Stimulated activated CD4-positive, alpha-beta T cell treated with anti-CD3 and anti-CD28 coated beads, Interleukin-1b, Interleukin-23, amount 100 ng/mL, for 1 hour (primary cell): ENCODE measurements at regions not wholly inside any gene's neighbourhood (a gene's known extent, or its start where the extent isn't known, plus 50 kb on each side); places are given as distances from the start of the nearest gene placed in this dataset.
"Not testable (repeated sequence)": the region's sequence is repeated elsewhere in the genome, so short reads cannot be mapped to it uniquely, and the experiment has no call there.

Source experiments
- DNase-seq, 2 donors: peaks; one replicate each; pipeline ENCODE4 v3.0.0-alpha.2; 2020; ENCODE audit warnings: low read depth in 2 of 2

DNA sequence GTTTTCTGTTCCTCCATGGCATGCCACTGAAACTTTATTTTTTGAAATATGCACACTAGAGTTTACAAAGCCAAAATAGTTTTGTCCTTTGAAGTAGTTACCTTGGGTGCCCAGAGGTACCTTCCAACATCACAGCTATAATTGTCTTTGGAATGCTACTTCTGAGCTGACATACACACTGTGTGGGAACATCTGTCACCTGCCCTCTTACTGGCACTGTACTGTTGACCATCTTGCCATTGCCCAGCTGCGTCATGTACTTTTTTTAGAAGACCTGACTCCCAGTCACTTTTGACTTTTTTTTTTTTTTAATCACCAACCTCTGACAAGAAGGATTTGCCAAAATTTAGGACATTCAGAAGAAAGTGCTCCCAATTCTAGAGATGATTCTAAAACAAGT is 200.5 kb upstream of the CXorf66 start:
- no peak for DNase-seq

GRCh38 chrX:140164391-140164790 is 199.1 kb upstream of the CXorf66 start:
- DNase-seq = no peak

DNA sequence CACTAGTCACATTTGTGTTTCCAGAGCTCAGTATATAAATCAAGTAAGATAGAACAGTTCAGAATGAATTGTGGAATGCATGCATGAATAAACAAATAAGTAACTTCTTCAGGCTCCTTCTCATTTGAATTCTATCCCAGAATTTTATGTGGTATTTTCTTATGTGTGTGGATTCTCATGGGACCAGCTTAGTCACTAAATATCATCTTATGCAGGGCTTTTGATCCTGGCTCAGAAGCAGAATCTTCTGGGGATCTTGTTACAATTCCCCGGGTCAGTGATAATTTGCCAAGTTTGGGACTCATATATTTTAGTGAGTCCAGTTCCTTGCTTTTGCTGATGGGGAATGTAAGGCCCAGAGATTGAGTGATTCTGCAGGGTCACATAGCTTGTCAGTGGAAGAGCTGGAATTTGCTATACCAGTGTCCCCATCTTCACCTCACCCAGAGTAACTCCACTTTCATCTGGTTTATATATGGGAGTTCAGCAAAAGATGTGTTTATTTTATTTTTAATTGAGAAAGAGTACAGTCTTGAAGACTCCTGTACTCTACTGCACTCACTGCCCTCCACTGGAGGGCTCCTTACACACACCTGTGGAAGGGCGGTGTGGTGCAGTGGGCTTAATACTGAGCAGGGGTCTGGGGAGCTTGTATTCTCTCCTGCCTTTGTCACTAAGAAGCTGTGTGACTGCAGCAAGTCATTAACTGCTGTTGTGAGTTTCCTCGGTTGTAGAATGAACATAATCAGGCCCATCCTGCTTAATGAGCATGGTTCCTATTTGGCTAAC is 198.2 kb upstream of the CXorf66 start:
- no peak for DNase-seq

DNA sequence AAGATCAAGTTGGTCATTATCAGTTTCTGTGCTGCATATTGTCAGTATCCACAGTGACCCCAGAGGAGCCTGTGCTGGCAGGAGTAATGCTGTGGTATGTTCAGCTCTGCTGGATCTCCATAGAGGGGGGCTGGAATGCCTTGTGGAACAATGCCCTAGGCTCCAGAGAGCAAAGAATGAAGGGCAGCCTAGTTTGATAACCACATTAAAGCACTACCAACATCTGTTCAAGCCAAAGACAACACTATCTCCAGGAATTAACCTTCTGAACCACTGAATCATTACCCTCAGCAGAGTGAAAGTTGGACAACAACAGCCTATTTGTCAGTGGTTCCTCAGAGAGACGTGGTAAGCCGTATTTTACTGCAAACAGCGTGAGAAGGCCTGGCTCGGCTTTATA is 192.3 kb upstream of the CXorf66 start:
- DNase-seq = no peak

DNA sequence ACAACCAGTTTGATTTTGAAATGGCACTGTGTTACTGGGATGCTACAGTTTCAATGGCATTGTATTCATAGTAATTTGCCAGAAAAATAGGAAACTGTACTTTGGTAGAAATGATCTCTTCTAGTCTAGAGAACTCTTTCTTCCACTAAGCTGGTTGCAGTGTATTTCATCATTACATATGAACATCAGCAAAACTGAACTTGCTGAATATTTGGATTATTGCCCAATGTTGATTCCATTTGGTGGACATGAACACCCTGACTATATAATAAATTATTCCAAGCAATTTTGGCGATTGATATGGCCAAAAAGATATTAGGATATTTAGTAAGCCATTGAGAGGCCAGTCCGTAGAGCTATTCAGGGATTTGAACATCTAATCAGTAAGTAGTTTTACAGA is 191.8 kb upstream of the CXorf66 start:
- no peak for DNase-seq

- no peak for DNase-seq
Observed at GRCh38 chrX:140151316-140151715, 186.0 kb upstream of the CXorf66 start.

- DNase-seq = no peak
Observed at GRCh38 chrX:140149761-140150160, 184.4 kb upstream of the CXorf66 start.

GRCh38 chrX:140141444-140142029 is 176.2 kb upstream of the CXorf66 start:
- DNase-seq = no peak

GRCh38 chrX:140138492-140138891 is 173.2 kb upstream of the CXorf66 start:
- DNase-seq = not testable (repeated sequence)

- not testable (repeated sequence) for DNase-seq
Observed at GRCh38 chrX:140138065-140138464, 172.7 kb upstream of the CXorf66 start.

DNA sequence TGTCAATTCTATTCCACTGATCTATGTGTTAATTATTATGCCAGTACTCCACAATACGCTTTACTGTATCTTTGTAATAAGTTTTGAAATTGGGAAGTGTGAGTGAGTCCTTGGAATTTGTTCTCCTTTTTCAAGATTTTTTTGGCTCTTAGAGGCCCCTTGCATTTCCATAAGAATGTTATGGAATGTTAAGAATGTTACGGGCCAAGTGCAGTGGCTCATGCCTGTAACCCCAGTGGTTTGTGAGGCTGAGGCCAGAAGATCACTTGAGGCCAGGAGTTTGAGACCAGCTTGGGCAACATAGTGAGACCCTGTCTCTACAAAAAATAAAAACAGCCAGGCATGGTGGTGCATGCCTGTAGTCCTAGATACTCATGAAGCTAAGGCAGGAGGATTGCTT is 167.6 kb upstream of the CXorf66 start:
- DNase-seq = no peak

DNA sequence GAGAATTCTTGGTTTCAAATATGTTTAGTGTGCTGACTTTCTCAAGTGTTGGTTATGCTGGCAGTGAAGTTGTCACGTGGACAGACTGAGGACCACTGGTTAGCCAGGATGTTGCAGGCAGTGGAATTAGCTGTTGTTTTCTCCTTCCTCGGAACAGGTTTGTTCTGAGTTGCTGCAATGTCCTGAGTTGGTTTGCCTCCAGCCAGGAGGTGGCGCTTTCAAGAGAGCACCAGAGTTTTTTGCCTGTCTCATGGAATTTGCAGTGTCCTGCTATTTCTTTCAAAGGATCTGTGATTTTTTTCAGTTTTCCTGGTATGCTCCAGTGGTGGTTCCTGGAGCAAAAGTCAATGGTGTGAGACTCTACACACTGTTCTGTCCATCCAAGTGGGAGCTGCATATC is 158.1 kb upstream of the CXorf66 start:
- DNase-seq = no peak

- not testable (repeated sequence) for DNase-seq
Observed at GRCh38 chrX:140114059-140114458, 148.7 kb upstream of the CXorf66 start.

- DNase-seq = no peak
Observed at GRCh38 chrX:140110081-140110650, 144.8 kb upstream of the CXorf66 start.

DNA sequence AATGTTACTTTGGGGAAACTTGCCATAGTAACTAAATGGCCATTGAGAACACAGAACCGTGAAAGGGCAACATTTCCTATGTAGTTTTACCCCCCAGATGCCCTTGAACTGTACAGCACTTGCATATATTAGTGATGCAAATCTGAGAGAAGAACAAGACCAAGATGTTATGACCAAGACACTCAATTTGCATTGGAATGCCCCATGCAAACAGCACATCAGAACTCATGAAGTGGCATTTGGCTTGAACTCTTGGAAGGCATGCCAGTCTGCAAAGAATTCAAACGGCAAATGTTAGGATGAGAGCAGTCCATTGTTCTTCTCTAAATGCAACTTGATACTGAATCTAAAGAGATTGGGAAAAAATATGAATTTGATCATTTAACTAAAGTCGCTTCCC is 139.4 kb upstream of the CXorf66 start:
- no peak for DNase-seq

- DNase-seq = no peak
Observed at GRCh38 chrX:140099221-140099620, 133.9 kb upstream of the CXorf66 start.

DNA sequence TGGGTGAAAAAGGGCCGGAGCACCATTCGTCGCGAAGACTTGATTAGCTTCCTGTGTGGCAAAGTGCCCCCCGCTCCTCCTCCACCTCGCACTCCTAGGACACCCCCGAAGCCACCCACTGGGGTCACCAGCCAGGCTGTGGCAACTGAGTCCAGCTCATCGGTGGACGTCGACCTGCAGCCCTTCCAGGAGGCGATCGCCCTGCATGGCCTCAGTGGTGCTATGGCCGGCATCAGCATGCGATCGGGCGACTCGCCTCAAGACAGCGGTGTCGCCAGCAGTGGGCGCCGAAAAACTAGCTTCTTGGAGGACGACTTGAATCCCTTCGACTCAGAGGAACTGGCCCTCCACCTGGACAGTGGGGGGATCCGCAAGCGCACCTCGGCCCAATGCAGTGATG is 126.8 kb upstream of the CXorf66 start:
- no peak for DNase-seq

DNA sequence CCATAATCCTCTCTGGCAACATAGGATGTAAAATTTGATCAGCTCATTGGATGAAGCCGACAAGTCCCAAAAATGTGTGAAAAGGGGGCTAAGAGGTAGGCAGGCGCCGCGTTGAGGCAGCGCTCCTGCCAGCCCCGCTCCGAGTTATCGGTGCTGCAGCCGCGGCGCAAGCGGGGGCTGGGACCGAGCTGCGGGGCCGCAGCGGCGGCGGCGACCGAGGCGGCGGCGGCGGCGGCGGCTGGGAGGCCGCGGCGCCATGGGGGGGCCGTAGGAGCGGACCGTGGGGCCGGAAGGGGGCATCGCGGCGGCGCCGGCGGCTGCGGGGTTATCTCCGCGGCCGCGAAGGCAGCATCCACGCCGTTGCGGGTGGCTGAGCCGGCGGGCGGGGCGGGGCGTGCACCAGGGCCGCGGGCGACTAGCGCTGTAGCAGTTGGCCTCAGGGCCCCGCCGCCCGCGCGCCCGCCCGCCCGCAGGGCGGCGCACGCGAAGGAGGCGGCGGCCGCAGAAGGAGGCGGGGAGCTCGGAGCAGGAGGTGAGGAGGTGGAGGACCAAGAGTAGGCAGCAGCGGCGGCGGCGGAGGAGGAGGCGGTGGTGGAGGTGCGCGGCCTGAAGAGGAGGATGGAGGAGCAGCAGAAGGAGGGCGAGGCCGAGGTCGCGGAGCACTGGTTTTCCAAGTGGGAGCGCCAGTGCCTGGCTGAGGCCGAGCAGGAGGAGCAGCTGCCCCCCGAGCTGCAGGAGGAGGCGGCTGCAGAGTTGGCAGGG is 126.0 kb upstream of the CXorf66 start:
- no peak for DNase-seq

GRCh38 chrX:140090800-140091124 is 125.4 kb upstream of the CXorf66 start:
- no peak for DNase-seq

DNA sequence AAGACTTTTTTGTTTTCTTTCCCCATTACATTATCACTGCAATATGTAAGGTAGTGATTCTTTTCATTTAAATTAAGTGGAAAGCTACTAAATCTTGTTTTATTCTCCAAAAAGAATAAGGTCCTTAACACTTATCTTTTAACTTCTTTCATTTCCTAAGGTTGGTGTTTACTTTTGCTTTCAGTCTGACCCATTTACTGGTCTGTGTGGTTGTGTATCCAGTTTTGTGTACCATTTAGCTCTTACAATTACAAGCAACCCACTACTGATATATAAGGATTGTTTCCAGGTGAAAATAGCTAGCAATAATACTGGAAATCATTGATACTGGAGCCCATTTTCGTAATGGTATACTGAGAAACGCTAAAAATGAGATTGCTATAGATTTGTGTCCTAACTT is 123.1 kb upstream of the CXorf66 start:
- no peak for DNase-seq

DNA sequence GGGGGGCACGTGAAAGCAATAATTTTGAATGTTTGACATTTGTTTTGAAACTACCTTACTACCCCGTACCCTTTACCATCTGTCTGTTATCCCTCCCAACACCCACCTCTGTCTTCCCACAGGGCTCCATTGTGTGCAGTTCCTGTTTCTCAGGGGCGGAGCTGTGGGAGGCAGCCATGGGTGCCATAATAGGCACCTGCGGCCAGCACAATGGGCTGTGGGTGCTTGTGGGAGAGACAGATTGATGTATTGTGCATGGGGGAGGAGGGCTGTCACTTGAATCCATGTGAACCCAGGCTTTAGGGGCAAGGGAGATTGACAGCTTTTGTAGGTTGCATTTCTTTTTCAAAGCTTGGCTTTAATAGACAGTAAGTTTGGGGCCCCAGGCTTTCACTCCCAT is 122.6 kb upstream of the CXorf66 start:
- no peak for DNase-seq

DNA sequence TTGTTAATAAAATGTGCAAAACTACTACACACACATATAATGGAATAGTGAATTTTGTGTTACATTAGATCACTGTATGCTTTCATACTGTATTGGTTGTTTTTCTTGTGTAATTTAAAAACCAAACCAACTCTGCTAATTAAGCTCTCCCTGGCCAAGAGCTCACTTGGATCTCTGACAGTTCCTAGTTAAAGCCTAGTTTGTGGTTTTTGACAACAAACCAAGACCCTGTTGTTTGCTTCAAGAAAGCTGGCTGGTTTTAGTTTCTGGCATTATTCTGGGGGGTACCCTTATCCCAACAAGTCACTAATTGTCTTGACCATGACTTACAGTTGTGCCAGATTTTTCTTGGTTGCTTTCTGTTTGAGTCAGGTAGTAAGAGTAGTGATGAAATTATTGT is 121.4 kb upstream of the CXorf66 start:
- DNase-seq = no peak

GRCh38 chrX:140074851-140075250 is 109.5 kb upstream of the CXorf66 start:
- DNase-seq = not testable (repeated sequence)
